Mesendoderm (in vitro differentiated cells): ENCODE measurements at regions not wholly inside any gene's neighbourhood (a gene's known extent, or its start where the extent isn't known, plus 50 kb on each side); places are given as distances from the start of the nearest gene placed in this dataset.

Source experiments
- DNase-seq: peaks from one replicate; pipeline ENCODE4 v3.0.0; 2013
- H2AK5ac ChIP-seq: 2 replicates; pipeline ENCODE4 v1.6.1; 2013; ENCODE audit warnings: low read length, inconsistent platforms
- H2BK120ac ChIP-seq: 2 replicates; pipeline ENCODE4 v1.6.1; 2013; ENCODE audit warnings: low read depth, mild to moderate bottlenecking, low read length, moderate library complexity, mixed read lengths
- H2BK15ac ChIP-seq: replicated peaks from 2 replicates; pipeline ENCODE4 v1.6.1; 2013; ENCODE audit warnings: low read depth, mild to moderate bottlenecking, moderate library complexity
- H2BK5ac ChIP-seq: 2 replicates; pipeline ENCODE4 v1.6.1; 2013; ENCODE audit warnings: low read length, inconsistent platforms
- H3K18ac ChIP-seq: 2 replicates; pipeline ENCODE4 v1.6.1; 2013; ENCODE audit warnings: mild to moderate bottlenecking, low read length, mixed read lengths
- H3K23ac ChIP-seq: one replicate; pipeline ENCODE4 v1.6.1; 2013; ENCODE audit warnings: low read length
- H3K27ac ChIP-seq: 2 replicates; pipeline ENCODE4 v1.5.1; 2013; ENCODE audit warnings: low read depth, mild to moderate bottlenecking, inconsistent platforms, low read length, moderate library complexity
- H3K27me3 ChIP-seq: 2 replicates; pipeline ENCODE4 v1.6.1; 2013; ENCODE audit warnings: low read length, control low read depth, mild to moderate bottlenecking, inconsistent platforms; ENCODE audit not compliant: insufficient read depth, poor library complexity
- H3K36me3 ChIP-seq: 2 replicates; pipeline ENCODE4 v1.6.1; 2013; ENCODE audit warnings: low read length, inconsistent platforms; ENCODE audit not compliant: control insufficient read depth, insufficient read depth
- H3K4ac ChIP-seq: one replicate; pipeline ENCODE4 v1.6.1; 2013; ENCODE audit warnings: low read depth, mild to moderate bottlenecking, low read length, moderate library complexity
- H3K4me1 ChIP-seq: 2 replicates; pipeline ENCODE4 v1.6.1; 2013; ENCODE audit warnings: low read depth, low read length, inconsistent platforms; ENCODE audit not compliant: control insufficient read depth
- H3K4me2 ChIP-seq: 2 replicates; pipeline ENCODE4 v1.6.1; 2013; ENCODE audit warnings: low read length
- H3K4me3 ChIP-seq: 2 replicates; pipeline ENCODE4 v1.5.1; 2013; ENCODE audit warnings: mild to moderate bottlenecking, low read length
- H3K56ac ChIP-seq: one replicate; pipeline ENCODE4 v1.6.1; 2013; ENCODE audit warnings: low read length
- H3K79me1 ChIP-seq: 2 replicates; pipeline ENCODE4 v1.6.1; 2013; ENCODE audit warnings: low read length, inconsistent platforms
- H3K79me2 ChIP-seq: 2 replicates; pipeline ENCODE4 v1.6.1; 2013; ENCODE audit warnings: mild to moderate bottlenecking, low read length; ENCODE audit not compliant: control insufficient read depth, insufficient read depth
- H3K9ac ChIP-seq: 2 replicates; pipeline ENCODE4 v1.6.1; 2013; ENCODE audit warnings: low read length, inconsistent platforms
- H4K5ac ChIP-seq: one replicate; pipeline ENCODE4 v1.6.1; 2013; ENCODE audit warnings: low read length
- H4K8ac ChIP-seq: one replicate; pipeline ENCODE4 v1.6.1; 2013; ENCODE audit warnings: low read depth, mild to moderate bottlenecking, control low read depth, low read length, moderate library complexity
- WGBS: extraction: QIAGEN DNeasy Blood & Tissue Kit; methylation state at CpG from one replicate; pipeline ENCODE4 v1.1.7; 2013; ENCODE audit warnings: low lambda C conversion rate, missing lambda C conversion rate; ENCODE audit not compliant: insufficient coverage; ENCODE audit errors: extremely low coverage; 5-methylcytosine and 5-hydroxymethylcytosine counted together

GRCh38 chr3:151971814-151972579 lies 98.6 kb downstream of the SUCNR1 start:
- no CpG with 5 or more reads among the region's 5 CpGs for WGBS
- H3K27me3 ChIP-seq, result no peaks in the 10 kb centered on the region
- no peaks in the 10 kb centered on the region for H3K4me1 ChIP-seq
- no peak overlapping the region for H2AK5ac ChIP-seq
- H3K79me2 ChIP-seq, result no peaks in the 10 kb centered on the region
- no peak overlapping the region for H3K23ac ChIP-seq
- no peak overlapping the region for H2BK120ac ChIP-seq
- no peak overlapping the region for H3K4me3 ChIP-seq
- no peak overlapping the region for H3K18ac ChIP-seq
- H3K79me1 ChIP-seq, result no peaks in the 10 kb centered on the region
- no peak overlapping the region for H4K5ac ChIP-seq
- H2BK15ac ChIP-seq, result no peak overlapping the region
- no peak overlapping the region for H2BK5ac ChIP-seq
- H3K4me2 ChIP-seq, result no peak overlapping the region
- H3K36me3 ChIP-seq, result no peaks in the 10 kb centered on the region
- no peak overlapping the region for H4K8ac ChIP-seq
- H3K4ac ChIP-seq, result no peak overlapping the region
- DNase-seq, result peak; percentile 59
- H3K9ac ChIP-seq, result no peak overlapping the region
- no peak overlapping the region for H3K56ac ChIP-seq
- no peak overlapping the region for H3K27ac ChIP-seq

GRCh38 chr3:151974067-151974466 lies 100.6 kb downstream of the SUCNR1 start:
- H3K4me2 ChIP-seq, result no peak overlapping the region
- H4K8ac ChIP-seq, result no peak overlapping the region
- H3K79me2 ChIP-seq, result no peaks in the 10 kb centered on the region
- H3K4me1 ChIP-seq, result no peaks in the 10 kb centered on the region
- peak; percentile 64 for DNase-seq
- H2BK15ac ChIP-seq, result no peak overlapping the region
- no peak overlapping the region for H3K56ac ChIP-seq
- H3K27ac ChIP-seq, result no peak overlapping the region
- H3K18ac ChIP-seq, result no peak overlapping the region
- no peak overlapping the region for H2AK5ac ChIP-seq
- H3K27me3 ChIP-seq, result no peaks in the 10 kb centered on the region
- H3K79me1 ChIP-seq, result no peaks in the 10 kb centered on the region
- no CpG with 5 or more reads among the region's 3 CpGs for WGBS
- no peak overlapping the region for H3K9ac ChIP-seq
- no peak overlapping the region for H3K4me3 ChIP-seq
- no peak overlapping the region for H2BK120ac ChIP-seq
- no peaks in the 10 kb centered on the region for H3K36me3 ChIP-seq
- H4K5ac ChIP-seq, result no peak overlapping the region
- H3K4ac ChIP-seq, result no peak overlapping the region
- no peak overlapping the region for H3K23ac ChIP-seq
- no peak overlapping the region for H2BK5ac ChIP-seq

- Histone ChIP-seq H3K9ac (no peak overlapping the region), H2BK15ac (no peak overlapping the region), H3K27me3 (no peaks in the 10 kb centered on the region), H3K4me2 (no peak overlapping the region), H3K79me2 (no peaks in the 10 kb centered on the region), H3K4me1 (no peaks in the 10 kb centered on the region), H2AK5ac (no peak overlapping the region), H4K5ac (no peak overlapping the region), H2BK5ac (no peak overlapping the region), H2BK120ac (no peak overlapping the region), H3K56ac (no peak overlapping the region), H3K4ac (no peak overlapping the region), H4K8ac (no peak overlapping the region), H3K79me1 (no peaks in the 10 kb centered on the region), H3K18ac (no peak overlapping the region), H3K36me3 (no peaks in the 10 kb centered on the region), H3K27ac (no peak overlapping the region), H3K23ac (no peak overlapping the region), H3K4me3 (no peak overlapping the region)
- DNase-seq, result peak; percentile 15
- WGBS, result no CpG with 5 or more reads among the region's 3 CpGs
Measured at GRCh38 chr3:151976211-151977050, 103.0 kb downstream of the SUCNR1 start.

- no peak overlapping the region for H3K4ac ChIP-seq
- H3K27ac ChIP-seq, result no peak overlapping the region
- H3K18ac ChIP-seq, result no peak overlapping the region
- H3K79me1 ChIP-seq, result no peaks in the 10 kb centered on the region
- no peak overlapping the region for H2AK5ac ChIP-seq
- no peak overlapping the region for H3K23ac ChIP-seq
- H3K4me1 ChIP-seq, result no peaks in the 10 kb centered on the region
- no CpG with 5 or more reads among the region's 1 CpG for WGBS
- no peak overlapping the region for H4K8ac ChIP-seq
- H3K9ac ChIP-seq, result no peak overlapping the region
- H3K36me3 ChIP-seq, result no peaks in the 10 kb centered on the region
- H3K79me2 ChIP-seq, result no peaks in the 10 kb centered on the region
- no peak overlapping the region for H3K56ac ChIP-seq
- H2BK5ac ChIP-seq, result no peak overlapping the region
- H2BK15ac ChIP-seq, result no peak overlapping the region
- H4K5ac ChIP-seq, result no peak overlapping the region
- DNase-seq, result no peak
- no peaks in the 10 kb centered on the region for H3K27me3 ChIP-seq
- no peak overlapping the region for H3K4me3 ChIP-seq
- H3K4me2 ChIP-seq, result no peak overlapping the region
- H2BK120ac ChIP-seq, result no peak overlapping the region
Measured at GRCh38 chr3:151979906-151980305, 106.5 kb downstream of the SUCNR1 start.

GRCh38 chr3:151983538-151983937 lies 110.1 kb downstream of the SUCNR1 start:
- Histone ChIP-seq H3K36me3 (no peaks in the 10 kb centered on the region), H3K27ac (no peak overlapping the region), H3K4me2 (no peak overlapping the region), H2BK15ac (no peak overlapping the region), H4K8ac (no peak overlapping the region), H3K4me3 (no peak overlapping the region), H3K56ac (no peak overlapping the region), H2BK5ac (no peak overlapping the region), H3K18ac (no peak overlapping the region), H3K79me2 (no peaks in the 10 kb centered on the region), H2AK5ac (no peak overlapping the region), H3K27me3 (no peaks in the 10 kb centered on the region), H3K23ac (no peak overlapping the region), H3K9ac (no peak overlapping the region), H3K79me1 (no peaks in the 10 kb centered on the region), H3K4me1 (no peaks in the 10 kb centered on the region), H3K4ac (no peak overlapping the region), H2BK120ac (no peak overlapping the region), H4K5ac (no peak overlapping the region)
- no peak for DNase-seq
- no CpG with 5 or more reads among the region's 7 CpGs for WGBS
